NCI-H774 (cell line): ENCODE measurements at regions not wholly inside any gene's neighbourhood (a gene's known extent, or its start where the extent isn't known, plus 50 kb on each side); places are given as distances from the start of the nearest gene placed in this dataset.

ENCODE experiments used
- DNase-seq: peaks from one replicate; lab custom pipeline; 2025; lab: John Stamatoyannopoulos, UW

DNA sequence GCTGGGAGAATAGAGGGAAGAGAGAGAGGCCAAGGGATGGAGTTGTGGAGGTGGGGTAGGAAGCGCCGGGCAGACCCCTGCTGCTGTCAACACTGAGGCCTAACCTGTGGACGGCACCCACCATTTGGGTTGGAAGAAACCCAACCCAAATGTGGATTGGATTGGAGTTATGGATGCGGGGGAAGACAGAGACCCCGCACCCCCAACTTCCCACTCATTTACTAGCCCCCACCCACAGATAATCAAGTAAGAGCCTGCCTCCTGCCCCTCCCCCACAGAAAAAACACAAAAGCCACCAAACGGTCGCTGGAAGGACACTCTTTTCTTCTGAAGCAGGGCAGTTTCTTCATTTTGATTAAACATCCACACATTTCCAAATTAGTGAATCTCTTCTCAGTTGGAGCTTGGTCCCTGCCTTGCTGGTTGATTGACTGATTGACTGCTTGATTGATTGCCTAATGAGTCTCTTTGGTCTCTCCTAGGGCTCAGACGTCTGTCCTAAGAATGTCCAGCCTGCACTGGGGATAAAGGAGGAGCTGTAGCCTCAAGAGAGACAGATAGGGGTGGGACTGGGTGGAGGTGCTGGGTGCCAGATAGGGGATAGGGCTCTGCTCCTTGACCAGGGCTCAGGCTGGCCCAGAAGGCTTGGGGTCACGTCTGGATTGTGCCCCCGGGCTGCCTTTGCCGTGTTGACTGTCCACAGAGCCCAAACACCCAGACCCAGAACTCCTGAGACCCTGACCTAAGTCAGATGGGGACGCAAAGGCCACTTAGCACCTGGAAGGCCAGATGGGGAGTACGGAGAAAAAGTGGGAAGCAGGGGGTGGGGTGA lies 74.9 kb upstream of the FOXP4 start:
- DNase-seq = no peak

DNA sequence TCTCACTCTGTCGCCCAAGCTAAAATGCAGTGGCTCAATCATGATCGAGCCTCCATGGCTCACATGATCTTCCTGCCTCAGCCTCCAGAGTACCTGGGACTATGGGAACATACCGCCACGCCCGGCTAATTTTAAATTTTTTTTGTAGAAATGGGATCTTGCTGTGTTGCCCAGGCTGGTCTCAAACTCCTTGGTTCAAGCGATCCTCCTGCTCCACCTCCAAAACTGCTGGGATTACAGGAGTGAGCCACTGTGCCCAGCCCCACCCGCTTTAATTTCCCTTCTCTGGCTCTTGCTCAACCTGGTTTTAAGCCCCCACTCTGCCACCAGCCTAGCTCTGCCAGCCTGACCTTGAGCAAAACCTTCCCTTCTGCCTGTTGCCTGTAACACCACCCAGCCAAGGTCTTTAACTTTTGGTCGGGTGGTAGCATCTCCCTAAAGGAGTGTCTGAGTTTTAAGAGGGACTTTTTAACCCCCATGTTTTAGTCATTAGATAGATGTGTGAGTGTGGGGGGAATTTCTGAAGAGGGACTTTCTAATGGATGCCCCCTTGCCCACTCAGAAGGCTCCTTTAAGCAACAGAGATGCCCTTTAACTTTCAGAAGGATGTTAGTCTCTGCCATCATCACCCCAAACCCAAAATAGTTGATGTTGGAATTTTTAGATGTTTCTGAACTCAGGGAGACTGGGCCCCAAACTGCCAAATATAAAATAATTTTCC lies 71.8 kb upstream of the FOXP4 start:
- DNase-seq = no peak

DNA sequence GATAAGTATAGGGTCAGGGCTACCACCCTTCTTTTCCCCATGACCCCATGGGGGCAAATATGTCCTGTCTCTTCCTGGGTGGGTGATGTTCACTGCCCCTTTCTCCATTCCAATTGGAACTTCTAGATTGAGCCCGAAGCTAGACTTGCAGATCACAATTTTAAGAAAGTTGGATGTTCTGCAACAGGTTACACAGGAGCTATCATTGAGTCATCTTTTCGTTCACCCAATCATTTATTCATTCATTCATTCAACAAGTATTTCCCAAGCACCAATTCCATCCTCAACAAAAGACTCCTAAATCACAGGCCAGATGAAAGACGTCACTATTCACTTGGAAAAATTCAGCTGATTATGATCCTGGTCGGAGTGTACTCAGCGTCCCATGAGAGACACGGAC lies 71.0 kb upstream of the FOXP4 start:
- DNase-seq = no peak

DNA sequence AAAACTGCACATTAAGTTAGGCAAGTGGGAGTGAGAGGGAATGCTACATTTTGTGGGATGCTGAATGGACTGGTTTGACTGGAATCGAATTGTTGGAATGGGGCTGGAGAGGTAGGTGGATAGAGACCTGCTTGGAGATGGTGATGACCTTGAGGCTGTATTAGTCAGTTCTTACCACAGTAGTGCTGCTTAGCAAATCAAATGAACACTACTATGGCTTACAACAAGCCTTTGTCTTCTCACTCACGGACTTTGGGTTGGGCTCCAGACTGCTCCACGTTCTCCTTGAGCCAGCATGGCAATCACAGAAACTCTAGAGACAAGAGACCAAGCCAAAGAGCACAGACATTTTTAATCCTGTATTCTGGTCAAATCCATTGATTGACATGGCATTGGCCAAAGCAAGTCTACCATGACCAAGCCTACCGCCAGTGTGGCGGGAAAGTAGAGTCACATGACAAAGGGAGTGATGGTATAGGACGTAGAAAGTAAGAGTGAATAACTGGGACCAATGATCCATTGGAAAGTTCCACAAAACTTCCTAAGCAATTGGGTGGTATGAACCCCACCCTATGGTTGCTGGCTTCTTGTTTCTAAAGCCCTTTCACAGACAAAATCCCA lies 70.3 kb upstream of the FOXP4 start:
- no peak for DNase-seq

DNA sequence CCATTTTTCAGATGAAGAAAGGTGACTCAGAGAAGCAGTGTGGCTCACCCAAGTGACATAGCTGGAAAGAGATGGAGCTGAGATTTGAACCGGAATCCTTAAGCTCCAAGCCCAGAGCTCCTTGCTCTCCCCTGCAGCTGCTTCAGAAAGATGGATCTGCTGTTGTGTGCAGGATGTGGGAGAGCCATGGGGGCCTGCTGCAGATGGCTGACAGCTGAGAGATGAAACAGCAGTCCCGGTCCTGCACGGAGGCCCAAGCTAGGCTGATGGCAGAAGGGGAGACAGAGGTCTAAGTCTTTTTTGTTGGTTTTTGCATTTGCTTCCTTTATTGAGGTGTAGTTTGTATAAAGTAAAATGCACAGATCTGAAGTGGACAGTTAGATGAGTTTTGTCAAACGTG lies 69.8 kb upstream of the FOXP4 start:
- no peak for DNase-seq

DNA sequence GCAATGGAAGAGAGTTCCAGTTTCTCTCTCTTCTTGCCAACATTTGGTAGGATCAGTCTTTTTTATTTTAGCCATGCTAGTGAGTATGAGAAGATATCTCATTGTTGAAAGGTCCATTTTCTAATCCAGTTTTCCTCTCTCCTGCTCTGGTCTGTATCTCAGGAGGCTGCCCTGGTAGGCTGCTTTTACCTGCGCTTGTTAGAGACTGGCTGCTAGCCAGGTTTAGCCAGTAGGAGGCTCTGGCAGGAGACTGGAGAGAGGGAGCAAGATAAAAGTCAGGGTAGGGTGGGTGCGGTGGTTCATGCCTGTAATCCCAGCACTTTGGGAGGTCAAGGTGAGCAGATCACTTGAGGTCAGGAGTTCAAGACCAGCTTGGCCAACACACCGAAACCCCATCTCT lies 68.6 kb upstream of the FOXP4 start:
- no peak for DNase-seq

DNA sequence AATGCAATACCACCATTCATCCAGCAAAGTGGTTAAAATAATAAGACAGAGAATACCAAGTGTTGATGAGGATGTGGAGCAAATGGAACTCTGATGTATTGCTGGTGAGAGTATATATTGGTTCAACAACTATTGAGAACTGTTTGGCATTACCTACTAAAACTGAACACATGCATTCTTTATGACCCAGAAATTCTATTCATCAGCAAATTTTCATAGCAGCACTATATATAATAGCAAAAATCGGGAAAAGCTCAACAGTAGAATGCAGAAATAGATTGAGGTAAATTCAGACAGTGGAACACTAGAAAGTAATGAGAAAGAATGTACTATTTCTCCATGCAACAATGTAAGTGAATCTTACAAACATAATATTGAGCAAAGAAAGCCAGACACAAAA lies 62.2 kb upstream of the FOXP4 start:
- DNase-seq = no peak

DNA sequence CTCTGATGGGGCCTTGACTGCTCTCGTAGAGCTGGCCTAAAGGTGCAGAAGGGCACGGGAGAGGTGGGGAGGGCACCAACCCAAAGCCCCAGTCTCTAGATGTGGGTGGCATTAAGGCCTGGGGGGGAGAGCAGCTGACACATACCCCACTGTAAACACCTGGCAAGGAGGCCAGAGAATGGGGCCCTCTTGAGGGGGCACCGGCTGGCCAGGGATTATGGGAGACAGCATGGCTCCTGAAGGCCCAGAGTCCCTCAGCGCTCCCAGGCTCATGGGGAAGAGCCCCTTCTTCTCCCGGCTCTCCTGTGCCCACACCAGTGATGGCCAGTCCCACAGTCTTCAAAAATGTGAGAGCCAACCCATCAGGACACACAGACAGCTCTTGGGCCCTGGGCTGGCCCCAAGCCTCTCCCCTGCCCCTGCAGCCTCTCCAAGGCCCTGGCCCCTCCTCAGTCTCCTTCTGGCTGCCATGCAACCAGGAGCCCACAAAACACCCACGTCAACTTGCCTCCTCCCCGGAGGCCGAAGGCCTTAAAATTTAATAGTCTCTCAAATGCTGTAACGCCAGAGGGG lies 58.2 kb upstream of the FOXP4 start:
- no peak for DNase-seq

DNA sequence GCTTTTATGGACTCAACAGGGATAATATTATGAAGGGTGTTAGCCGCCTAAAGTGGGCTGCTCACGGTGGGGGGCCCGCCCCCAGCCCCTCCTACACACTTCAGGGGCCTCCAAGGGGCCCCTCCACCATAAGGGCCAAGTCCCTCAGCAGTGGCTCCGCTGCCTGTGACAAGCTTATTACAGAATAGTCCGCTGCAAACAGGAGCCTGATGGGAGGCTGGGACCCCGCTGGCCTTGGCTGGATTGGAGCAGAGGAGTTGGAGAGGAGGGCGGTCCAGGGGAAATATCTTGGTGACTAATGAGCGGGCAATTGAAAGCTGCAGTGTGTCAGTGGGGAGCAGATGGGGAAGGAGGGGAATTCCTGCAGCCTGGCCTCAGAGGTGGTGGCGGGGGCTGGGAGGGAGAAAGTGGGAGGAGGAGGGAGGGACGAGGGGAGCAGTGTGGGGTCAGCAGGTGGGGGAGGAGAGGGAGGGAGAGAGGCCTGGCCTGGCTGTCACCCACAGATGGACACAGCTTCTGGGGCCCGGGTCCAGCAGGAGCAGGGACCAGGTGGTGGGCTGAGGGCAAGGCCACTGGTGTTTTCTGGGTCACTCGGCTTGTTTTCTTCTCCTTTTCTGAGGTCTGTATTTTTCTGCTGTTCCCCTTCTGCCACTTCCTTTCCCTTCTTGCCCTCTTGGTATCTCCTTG lies 57.6 kb upstream of the FOXP4 start:
- DNase-seq = no peak

DNA sequence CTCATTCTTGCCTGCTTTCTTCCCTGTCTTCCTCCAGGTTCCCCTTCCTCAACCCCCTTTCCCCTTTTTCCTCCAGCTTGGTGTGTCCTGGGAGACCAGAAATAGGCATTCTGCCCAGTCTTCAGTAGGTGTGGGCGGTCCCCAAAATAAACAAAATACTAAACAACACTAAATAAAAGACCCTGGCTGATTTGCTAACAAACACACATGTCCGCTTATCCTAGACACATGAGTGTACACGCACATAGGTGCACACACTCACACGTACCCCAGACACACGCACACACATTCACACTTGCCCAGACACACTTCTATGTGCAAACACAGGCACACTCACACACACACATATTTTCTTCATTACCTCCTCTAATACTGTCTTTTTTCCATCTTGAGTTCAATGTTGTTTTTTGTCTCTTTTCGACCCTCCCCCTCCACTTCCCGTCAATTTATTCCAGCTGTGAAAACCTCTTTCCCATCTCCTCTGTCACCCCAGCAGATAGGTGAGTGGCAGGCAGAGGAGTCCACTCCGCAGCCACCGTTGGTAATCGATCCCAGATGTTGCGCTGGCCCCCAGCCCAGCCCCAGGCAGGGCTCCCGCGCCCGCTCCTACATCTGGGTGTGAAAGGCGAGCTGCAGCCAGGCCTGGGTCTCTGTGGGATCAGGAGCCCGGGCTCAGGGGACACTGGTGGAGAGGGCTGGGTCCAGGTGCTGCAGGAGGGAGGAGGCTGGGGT lies 56.9 kb upstream of the FOXP4 start:
- DNase-seq = no peak

DNA sequence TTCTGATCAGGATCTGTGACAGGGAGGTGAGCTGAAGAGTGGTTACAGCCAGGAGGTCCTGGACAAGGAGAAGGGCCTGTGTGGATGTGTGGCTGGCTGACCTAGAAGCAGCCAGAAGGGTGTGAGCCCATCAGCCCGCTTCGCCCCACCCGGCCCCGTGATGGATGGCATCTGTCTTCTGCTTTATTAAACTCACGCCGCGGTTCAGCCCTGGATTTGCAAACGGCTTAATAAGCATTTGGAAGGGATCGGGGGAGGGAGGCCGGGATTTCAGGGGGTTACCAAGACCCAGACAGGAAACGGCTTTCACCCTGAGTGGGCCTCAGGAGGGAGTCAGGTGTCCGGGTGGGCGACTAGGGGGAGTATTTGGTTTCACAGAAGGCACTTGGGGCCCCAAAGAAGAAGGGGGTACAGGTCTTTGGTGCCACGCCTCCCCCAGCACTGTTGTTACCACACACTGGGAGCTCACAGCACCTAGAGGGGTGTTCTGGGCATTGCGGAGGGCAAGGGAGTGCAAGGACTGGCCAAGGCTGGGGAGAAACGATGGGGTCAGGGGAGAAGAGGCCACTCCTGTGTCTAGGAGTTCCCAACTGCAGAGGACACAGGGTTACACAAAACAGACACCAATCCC lies 53.8 kb upstream of the FOXP4 start:
- DNase-seq = no peak

DNA sequence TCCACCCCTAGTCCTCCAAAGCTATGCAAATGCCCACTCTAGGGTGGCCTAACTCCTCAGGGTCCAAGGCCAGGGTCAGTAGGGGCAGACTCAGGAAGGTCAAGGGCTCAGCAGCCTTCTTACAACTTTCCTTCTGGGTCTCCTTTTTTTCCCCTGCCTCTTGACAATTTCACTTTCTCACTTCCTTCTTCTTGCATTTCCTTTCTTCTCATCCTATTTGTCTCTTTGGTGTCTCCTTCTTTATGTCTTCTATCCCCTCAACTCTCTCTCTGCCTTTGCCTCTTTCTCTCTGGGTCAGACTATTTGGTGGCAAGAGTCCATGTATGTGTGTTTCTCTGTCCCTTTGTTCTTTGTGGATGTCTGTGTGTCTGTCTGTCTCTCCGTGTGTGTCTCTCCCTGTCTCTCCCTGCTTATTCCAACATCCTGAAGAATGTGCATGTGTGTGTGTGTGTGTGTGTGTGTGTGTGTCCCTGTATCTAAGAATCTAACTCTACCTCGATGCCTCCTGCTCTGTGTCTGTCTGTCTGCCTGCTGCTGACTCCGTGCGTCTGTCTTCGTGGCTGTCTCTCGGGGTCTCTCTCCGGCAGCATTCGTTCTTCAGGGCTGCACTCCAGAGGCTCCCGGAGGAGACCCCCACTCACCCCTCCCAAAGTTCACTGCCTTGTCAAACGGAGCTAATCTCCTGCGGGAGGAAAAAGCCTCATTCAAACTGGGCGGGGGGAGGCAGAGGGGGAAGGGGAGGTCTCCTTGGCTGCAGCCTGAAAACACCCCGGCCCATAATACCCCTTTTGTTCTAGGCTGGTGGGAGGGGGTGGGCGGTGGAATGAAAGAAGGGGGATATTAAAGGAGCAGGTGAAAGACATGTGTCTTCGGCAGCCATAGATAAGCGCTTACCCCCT lies 51.7 kb upstream of the FOXP4 start:
- no peak for DNase-seq
